HG03060 (cell line): ENCODE measurements at regions not wholly inside any gene's neighbourhood (a gene's known extent, or its start where the extent isn't known, plus 50 kb on each side); places are given as distances from the start of the nearest gene placed in this dataset.

Experiments
- ATAC-seq: cut with Tn5 transposase; IDR thresholded peaks from one replicate; pipeline ENCODE4 v1.9.1; 2021; ENCODE audit warnings: low read depth, moderate number of reproducible peaks; ENCODE audit not compliant: unreplicated experiment

- no peak for ATAC-seq
Observed at GRCh38 chr6:66435321-66435720, 728.3 kb upstream of the EYS start.

- ATAC-seq = no peak
Observed at GRCh38 chr6:66429210-66429609, 722.2 kb upstream of the EYS start.

GRCh38 chr6:66423047-66423446, 716.0 kb upstream of the EYS start:
- no peak for ATAC-seq

- ATAC-seq = no peak
Observed at GRCh38 chr6:66421570-66421969, 714.5 kb upstream of the EYS start.

GRCh38 chr6:66418906-66419305, 711.9 kb upstream of the EYS start:
- no peak for ATAC-seq

GRCh38 chr6:66403966-66404365, 696.9 kb upstream of the EYS start:
- no peak for ATAC-seq

GRCh38 chr6:66402873-66403272, 695.8 kb upstream of the EYS start:
- no peak for ATAC-seq

- ATAC-seq = no peak
Observed at GRCh38 chr6:66396549-66396948, 689.5 kb upstream of the EYS start.

- ATAC-seq = no peak
Observed at GRCh38 chr6:66396145-66396544, 689.1 kb upstream of the EYS start.

GRCh38 chr6:66390393-66390792, 683.4 kb upstream of the EYS start:
- ATAC-seq = no peak

- no peak for ATAC-seq
Observed at GRCh38 chr6:66376001-66376400, 669.0 kb upstream of the EYS start.

GRCh38 chr6:66369407-66369806, 662.4 kb upstream of the EYS start:
- ATAC-seq = no peak

- no peak for ATAC-seq
Observed at GRCh38 chr6:66362888-66363287, 655.9 kb upstream of the EYS start.

- ATAC-seq = no peak
Observed at GRCh38 chr6:66361886-66362285, 654.9 kb upstream of the EYS start.

GRCh38 chr6:66357781-66358180, 650.8 kb upstream of the EYS start:
- ATAC-seq = no peak

- ATAC-seq = no peak
Observed at GRCh38 chr6:66355471-66355870, 648.4 kb upstream of the EYS start.

GRCh38 chr6:66344796-66345195, 637.8 kb upstream of the EYS start:
- no peak for ATAC-seq

GRCh38 chr6:66340736-66341135, 633.7 kb upstream of the EYS start:
- ATAC-seq = no peak

- ATAC-seq = no peak
Observed at GRCh38 chr6:66336176-66336575, 629.1 kb upstream of the EYS start.

GRCh38 chr6:66328200-66328599, 621.2 kb upstream of the EYS start:
- no peak for ATAC-seq

GRCh38 chr6:66326228-66326627, 619.2 kb upstream of the EYS start:
- ATAC-seq = no peak

- no peak for ATAC-seq
Observed at GRCh38 chr6:66321017-66321416, 614.0 kb upstream of the EYS start.

GRCh38 chr6:66307490-66307889, 600.5 kb upstream of the EYS start:
- no peak for ATAC-seq

GRCh38 chr6:66291905-66292304, 584.9 kb upstream of the EYS start:
- ATAC-seq = no peak
